Lower leg skin (tissue), 4 donors: ENCODE measurements at regions not wholly inside any gene's neighbourhood (a gene's known extent, or its start where the extent isn't known, plus 50 kb on each side); places are given as distances from the start of the nearest gene placed in this dataset.

Experiments used
- DNase-seq, 2 donors: peaks; one replicate each; pipeline ENCODE4 v3.0.0-alpha.2; 2019; ENCODE audit warnings: low spot score in 2 of 2
- H3K4me3 ChIP-seq: fragments of 200-600 bp; sonication (generic); 2 replicates; pipeline ENCODE4 v1.5.1; 2017; ENCODE audit warnings: mild to moderate bottlenecking, low read depth; ENCODE audit not compliant: poor library complexity, severe bottlenecking
- POLR2A ChIP-seq, 2 donors: fragments of 450-650 bp; IDR thresholded peaks; one replicate each; pipeline ENCODE4 v1.6.1; 2016 to 2017; ENCODE audit warnings: antibody characterized with exemption in 2 of 2, mild to moderate bottlenecking in 1 of 2, moderate library complexity in 1 of 2
- WGBS, 2 donors: methylation state at CpG; one replicate each; pipeline ENCODE4 v1.1.5; 2018; 5-methylcytosine and 5-hydroxymethylcytosine counted together
- intact Hi-C: fragments of 100-400 bp; cut with DNase I; formaldehyde crosslinking; loops from one replicate; pipeline ENCODE4 v1.15.0; 2023; ENCODE audit warnings: low total_unique reads
- TF ChIP-seq, protein P1 (sequence below), 3 donors: fragments of 450-650 bp; IDR thresholded peaks; one replicate each; pipeline ENCODE4 v1.5.1; 2016; ENCODE audit warnings: antibody characterized with exemption in 3 of 3, mild to moderate bottlenecking in 3 of 3, moderate library complexity in 2 of 3

DNA sequence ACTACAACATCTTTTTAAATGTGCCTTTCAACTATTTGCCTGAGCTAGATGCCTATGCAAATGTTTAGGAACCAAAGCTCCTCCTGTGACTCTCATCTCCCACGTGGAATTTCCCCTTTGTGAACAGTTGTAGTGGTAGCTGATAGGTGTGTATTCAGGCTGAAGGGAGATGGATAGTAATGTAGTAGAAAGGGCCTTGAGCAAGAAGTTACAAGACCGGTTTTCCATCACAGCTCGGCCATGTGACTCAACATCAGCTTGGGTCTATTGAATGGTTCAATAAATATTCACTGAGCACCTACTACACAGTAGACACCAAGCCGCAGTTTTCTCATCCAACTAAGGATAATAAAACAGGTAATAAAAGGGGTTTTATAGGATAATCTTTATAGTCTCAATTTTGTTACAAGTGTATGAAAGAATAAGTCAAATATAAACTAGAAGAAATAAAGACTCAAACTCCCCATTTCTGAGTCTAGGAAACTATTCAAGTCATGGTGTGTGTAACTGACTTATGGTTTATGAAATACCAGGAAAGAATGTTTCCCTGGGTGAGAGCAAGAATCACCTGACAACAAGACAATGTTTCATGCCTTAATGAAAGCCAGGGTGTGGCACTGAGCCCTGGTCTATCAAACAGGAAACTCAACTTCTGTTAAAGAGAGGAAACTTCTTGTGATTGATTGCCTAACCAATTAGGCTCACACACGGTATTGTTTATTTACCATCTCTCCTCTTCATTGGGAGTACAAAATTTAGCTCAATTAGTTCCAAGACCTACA, 187.1 kb upstream of the SPEF2 start:
- intact Hi-C loops: no loop called here
- DNase-seq: no peak
- H3K4me3 ChIP-seq: no peak overlapping the region
- TF ChIP-seq POLR2A (IDR thresholded peaks at IDR 0.05): no peak
- TF ChIP-seq, protein P1, sequence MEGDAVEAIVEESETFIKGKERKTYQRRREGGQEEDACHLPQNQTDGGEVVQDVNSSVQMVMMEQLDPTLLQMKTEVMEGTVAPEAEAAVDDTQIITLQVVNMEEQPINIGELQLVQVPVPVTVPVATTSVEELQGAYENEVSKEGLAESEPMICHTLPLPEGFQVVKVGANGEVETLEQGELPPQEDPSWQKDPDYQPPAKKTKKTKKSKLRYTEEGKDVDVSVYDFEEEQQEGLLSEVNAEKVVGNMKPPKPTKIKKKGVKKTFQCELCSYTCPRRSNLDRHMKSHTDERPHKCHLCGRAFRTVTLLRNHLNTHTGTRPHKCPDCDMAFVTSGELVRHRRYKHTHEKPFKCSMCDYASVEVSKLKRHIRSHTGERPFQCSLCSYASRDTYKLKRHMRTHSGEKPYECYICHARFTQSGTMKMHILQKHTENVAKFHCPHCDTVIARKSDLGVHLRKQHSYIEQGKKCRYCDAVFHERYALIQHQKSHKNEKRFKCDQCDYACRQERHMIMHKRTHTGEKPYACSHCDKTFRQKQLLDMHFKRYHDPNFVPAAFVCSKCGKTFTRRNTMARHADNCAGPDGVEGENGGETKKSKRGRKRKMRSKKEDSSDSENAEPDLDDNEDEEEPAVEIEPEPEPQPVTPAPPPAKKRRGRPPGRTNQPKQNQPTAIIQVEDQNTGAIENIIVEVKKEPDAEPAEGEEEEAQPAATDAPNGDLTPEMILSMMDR (IDR thresholded peaks at IDR 0.05): no peak
- 46 to 50% methylated on average over 5 of the region's 5 CpGs for WGBS, 2 donors

- TF ChIP-seq POLR2A (IDR thresholded peaks at IDR 0.05): no peak
- TF ChIP-seq, protein P1 (IDR thresholded peaks at IDR 0.05): no peak
- no peak overlapping the region for H3K4me3 ChIP-seq
- intact Hi-C loops: no loop called here
- DNase-seq: no peak
- 88 to 94% methylated on average over 1 of the region's 1 CpG for WGBS, 2 donors
Measured at GRCh38 chr5:35420200-35420599, 189.9 kb upstream of the PRLR start.

DNA sequence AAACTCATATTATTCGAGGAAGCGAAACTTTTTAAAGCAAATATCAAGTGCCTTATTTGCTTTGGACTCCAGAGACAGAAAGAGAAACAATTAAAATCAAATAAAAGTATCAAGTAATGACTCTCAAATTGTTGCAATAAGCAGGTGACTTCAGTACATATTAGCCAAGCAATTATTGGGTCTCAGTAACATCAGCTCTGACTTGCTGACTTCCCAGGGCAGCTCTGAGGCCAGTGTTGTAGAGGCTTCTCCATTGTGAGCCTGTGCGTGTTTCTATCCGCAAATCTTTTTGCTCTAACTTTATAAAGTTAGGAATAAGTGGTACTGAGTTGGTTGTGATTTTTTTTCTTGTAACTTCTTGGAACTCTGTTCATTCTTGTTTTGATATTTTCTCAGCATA, 186.8 kb upstream of the PRLR start:
- 86 to 90% methylated on average over 4 of the region's 4 CpGs for WGBS, 2 donors
- intact Hi-C loops: no loop called here

DNA sequence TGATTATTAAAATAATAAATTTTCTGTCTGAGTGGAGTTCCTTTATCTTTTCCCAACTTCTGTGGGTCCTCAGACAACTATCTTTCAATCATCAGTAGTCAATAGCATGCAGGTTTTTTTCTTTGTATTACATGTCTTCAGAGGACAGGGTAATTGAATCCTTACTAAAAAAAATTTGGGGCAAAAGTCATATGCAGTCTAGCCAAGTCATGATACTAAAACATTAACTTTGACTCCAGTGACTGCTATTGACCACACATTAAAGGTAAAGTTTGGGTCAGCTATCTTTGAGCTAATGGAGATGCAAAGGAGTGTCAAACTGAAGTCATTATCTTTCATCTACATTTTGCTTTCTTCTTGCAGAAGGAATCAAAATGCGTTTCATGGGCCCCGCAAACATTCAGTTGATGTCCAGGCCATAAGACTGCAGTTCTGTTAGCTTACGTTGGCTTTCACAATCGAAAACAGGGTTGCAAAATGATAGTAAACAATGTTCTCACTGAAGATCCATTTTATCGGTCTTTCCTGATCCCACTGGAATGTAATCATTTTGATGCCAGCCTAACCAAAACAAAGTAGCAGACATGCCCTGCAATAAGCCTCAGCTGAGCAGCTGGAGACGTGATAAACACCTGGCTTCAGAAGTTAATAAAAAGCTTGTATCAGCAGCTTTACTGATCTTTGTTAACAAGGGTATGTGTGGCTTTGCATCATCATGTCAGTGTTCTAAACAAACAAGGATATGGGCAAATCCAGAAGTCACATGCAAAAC, 186.1 kb upstream of the PRLR start:
- WGBS, 2 donors: 63 to 64% methylated on average over 6 of the region's 6 CpGs
- DNase-seq: no peak
- intact Hi-C loops: no loop called here

More for the DNA sequence above, 186.8 kb upstream of the PRLR start:
- TF ChIP-seq, protein P1 (IDR thresholded peaks at IDR 0.05): no peak
- no peak for TF ChIP-seq POLR2A (IDR thresholded peaks at IDR 0.05)
- DNase-seq: no peak
- no peak overlapping the region for H3K4me3 ChIP-seq

DNA sequence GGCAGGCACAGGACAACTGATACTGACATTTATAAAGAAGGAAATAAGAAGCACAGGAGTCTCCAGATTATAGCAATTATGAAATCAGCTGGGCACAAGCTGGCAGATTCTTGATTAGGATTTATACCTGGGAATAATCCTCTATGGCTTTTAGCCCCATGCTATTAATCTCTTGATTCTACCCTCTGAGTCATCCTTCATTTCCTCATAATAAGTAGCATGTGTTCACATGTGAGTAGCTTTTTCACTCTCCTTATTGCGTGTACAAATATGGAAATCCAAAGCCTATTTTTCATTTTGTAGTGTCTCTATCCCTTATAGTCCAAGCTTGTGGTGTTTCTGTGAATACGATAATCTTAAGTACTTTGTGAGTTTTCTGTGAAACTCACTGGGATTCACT, 185.0 kb upstream of the PRLR start:
- WGBS, 2 donors: 41 to 46% methylated on average over 2 of the region's 2 CpGs
- TF ChIP-seq POLR2A (IDR thresholded peaks at IDR 0.05): no peak
- TF ChIP-seq, protein P1 (IDR thresholded peaks at IDR 0.05): no peak
- intact Hi-C loops: no loop called here
- DNase-seq: no peak
- H3K4me3 ChIP-seq: no peak overlapping the region

More for the DNA sequence above, 186.1 kb upstream of the PRLR start:
- no peak overlapping the region for H3K4me3 ChIP-seq
- TF ChIP-seq, protein P1 (IDR thresholded peaks at IDR 0.05): no peak
- TF ChIP-seq POLR2A (IDR thresholded peaks at IDR 0.05): no peak
